ENCODE measurements at regions not wholly inside any gene's neighbourhood (a gene's known extent, or its start where the extent isn't known, plus 50 kb on each side); places are given as distances from the start of the nearest gene placed in this dataset.

- intact Hi-C loops (cut with micrococcal nuclease): no loop called here
- Histone ChIP-seq H3K27me3 (ENCODE audit: low read depth) (no peaks in the 10 kb centered on the region), H3K27ac (replicated peaks) (peak overlapping the region; percentile 75), H3K36me3 (no peaks in the 10 kb centered on the region), H3K4me3 (no peak overlapping the region), H3K9me3 (replicated peaks) (no peaks in the 10 kb centered on the region), H3K4me1 (no peaks in the 10 kb centered on the region)
- TF ChIP-seq CTCF (IDR thresholded peaks at IDR 0.05; ENCODE audit: borderline replicate concordance): no peak
- no peak for DNase-seq
These were observed 489.6 kb upstream of the NR2F2 start for GRCh38 chr15:95840855-95841254.

GRCh38 chr15:95842576-95842975, 487.9 kb upstream of the NR2F2 start:
- no peaks in the 10 kb centered on the region for H3K4me1 ChIP-seq
- H3K27me3 ChIP-seq (ENCODE audit: low read depth): no peaks in the 10 kb centered on the region
- no peaks in the 10 kb centered on the region for H3K9me3 ChIP-seq (replicated peaks)
- H3K4me3 ChIP-seq: no peak overlapping the region
- no peak for TF ChIP-seq CTCF (IDR thresholded peaks at IDR 0.05; ENCODE audit: borderline replicate concordance)
- peak overlapping the region; percentile 72 for H3K27ac ChIP-seq (replicated peaks)
- no peaks in the 10 kb centered on the region for H3K36me3 ChIP-seq
- intact Hi-C loops (cut with micrococcal nuclease): no loop called here
- no peak for DNase-seq

- H3K4me1 ChIP-seq: no peaks in the 10 kb centered on the region
- intact Hi-C loops (cut with micrococcal nuclease): no loop called here
- no peaks in the 10 kb centered on the region for H3K36me3 ChIP-seq
- no peaks in the 10 kb centered on the region for H3K27me3 ChIP-seq (ENCODE audit: low read depth)
- peak; percentile 30 for DNase-seq
- H3K9me3 ChIP-seq (replicated peaks): no peaks in the 10 kb centered on the region
- peak overlapping the region; percentile 72 for H3K27ac ChIP-seq (replicated peaks)
- TF ChIP-seq CTCF (IDR thresholded peaks at IDR 0.05; ENCODE audit: borderline replicate concordance): no peak
- H3K4me3 ChIP-seq: no peak overlapping the region
These were observed 487.1 kb upstream of the NR2F2 start for GRCh38 chr15:95843241-95843910.

GRCh38 chr15:95845862-95846515, 484.5 kb upstream of the NR2F2 start:
- no peaks in the 10 kb centered on the region for H3K9me3 ChIP-seq (replicated peaks)
- no peaks in the 10 kb centered on the region for H3K36me3 ChIP-seq
- H3K4me1 ChIP-seq: no peaks in the 10 kb centered on the region
- no peak for TF ChIP-seq CTCF (IDR thresholded peaks at IDR 0.05; ENCODE audit: borderline replicate concordance)
- intact Hi-C loops (cut with micrococcal nuclease): no loop called here
- H3K27me3 ChIP-seq (ENCODE audit: low read depth): no peaks in the 10 kb centered on the region
- H3K27ac ChIP-seq (replicated peaks): peak overlapping the region; percentile 72
- no peak overlapping the region for H3K4me3 ChIP-seq
- DNase-seq: peak; percentile 55

GRCh38 chr15:95848126-95848525, 482.4 kb upstream of the NR2F2 start:
- H3K27ac ChIP-seq (replicated peaks): peak overlapping the region; percentile 17
- intact Hi-C loops (cut with micrococcal nuclease): no loop called here
- no peak for TF ChIP-seq CTCF (IDR thresholded peaks at IDR 0.05; ENCODE audit: borderline replicate concordance)

More at GRCh38 chr15:95848126-95848525, 482.4 kb upstream of the NR2F2 start:
- Histone ChIP-seq H3K4me3 (no peak overlapping the region), H3K36me3 (no peaks in the 10 kb centered on the region), H3K9me3 (replicated peaks) (peaks cover 10% of the 10 kb centered on the region), H3K4me1 (no peaks in the 10 kb centered on the region), H3K27me3 (ENCODE audit: low read depth) (no peaks in the 10 kb centered on the region)
- no peak for DNase-seq

Data from left ventricle myocardium inferior (tissue), 1 donor.